H1 (cell line): ENCODE measurements at regions not wholly inside any gene's neighbourhood (a gene's known extent, or its start where the extent isn't known, plus 50 kb on each side); places are given as distances from the start of the nearest gene placed in this dataset.

Experiments used
- BRCA1 ChIP-seq: IDR thresholded peaks from 2 replicates; pipeline ENCODE4 v1.6.1; 2012; ENCODE audit warnings: low read depth, low read length, improper control_type of control experiment
- CTCF ChIP-seq, 3 experiments: IDR thresholded peaks; 1 replicate in 2 of 3; 2 replicates in 1 of 3; pipeline versions ENCODE4 v1.5.1 to v1.6.1; 2011; ENCODE audit warnings: low read length in 3 of 3, mild to moderate bottlenecking in 3 of 3, inconsistent platforms in 2 of 3, low read depth in 1 of 3, moderate library complexity in 1 of 3; ENCODE audit not compliant: insufficient read depth in 1 of 3; ENCODE audit errors: control extremely low read depth in 1 of 3
- EZH2 ChIP-seq: fragments of 200-600 bp; sonication (generic); IDR thresholded peaks from 2 replicates; pipeline ENCODE4 v1.7.1; 2012; ENCODE audit warnings: low read depth, mild to moderate bottlenecking, moderate library complexity, low read length, inconsistent platforms; ENCODE audit not compliant: severe bottlenecking
- HDAC2 ChIP-seq, 2 experiments: fragments of 300-600 bp in 1 of 2; sonication (generic) in 1 of 2; IDR thresholded peaks; 2 replicates each; pipeline ENCODE4 v1.6.1; 2011 to 2012; ENCODE audit warnings: low read depth in 2 of 2, low read length in 2 of 2, mild to moderate bottlenecking in 2 of 2, moderate library complexity in 2 of 2, borderline replicate concordance in 1 of 2, inconsistent platforms in 1 of 2
- ZNF274 ChIP-seq: IDR thresholded peaks from 2 replicates; pipeline ENCODE4 v1.7.0; 2012; ENCODE audit warnings: low read length, borderline replicate concordance; ENCODE audit errors: extremely low read depth

GRCh38 chr4:178523038-178523437, 1080.8 kb upstream of the AGA start:
- TF ChIP-seq ZNF274 (no peak), BRCA1 (no peak), CTCF (IDR thresholded peaks at IDR 0.05; ENCODE audit: control extremely low read depth in 1 of 3, insufficient read depth in 1 of 3, low read depth in 1 of 3, low read length in 3 of 3) (no peak), HDAC2 (IDR thresholded peaks at IDR 0.05; ENCODE audit: borderline replicate concordance in 1 of 2, low read depth in 2 of 2, low read length in 2 of 2) (no peak), EZH2 (no peak)
